Choroid plexus epithelial cell (primary cell): ENCODE measurements at regions not wholly inside any gene's neighbourhood (a gene's known extent, or its start where the extent isn't known, plus 50 kb on each side); places are given as distances from the start of the nearest gene placed in this dataset.
"Not testable (repeated sequence)": the region's sequence is repeated elsewhere in the genome, so short reads cannot be mapped to it uniquely, and the experiment has no call there.

Experiments used
- DNase-seq: peaks from one replicate; pipeline ENCODE4 v3.0.0-alpha.2; 2010; ENCODE audit warnings: low read depth
- H3K4me3 ChIP-seq: 2 replicates; pipeline ENCODE4 v1.5.1; 2011; ENCODE audit warnings: low read depth, mild to moderate bottlenecking, control low read depth, low read length, moderate library complexity
- CTCF ChIP-seq: conservative IDR thresholded peaks from 2 replicates; pipeline ENCODE4 v1.5.1; 2011; ENCODE audit warnings: low read depth, mild to moderate bottlenecking, control low read depth, inconsistent platforms, low read length, moderate library complexity

GRCh38 chr18:44342162-44342561 is 338.5 kb upstream of the SETBP1 start:
- H3K4me3 ChIP-seq: no peak overlapping the region
- no peak for TF ChIP-seq CTCF
- DNase-seq: no peak

- no peak for DNase-seq
- no peak for TF ChIP-seq CTCF
- no peak overlapping the region for H3K4me3 ChIP-seq
Observed at GRCh38 chr18:44342946-44343345, 337.7 kb upstream of the SETBP1 start.

GRCh38 chr18:44343570-44343969 is 337.1 kb upstream of the SETBP1 start:
- TF ChIP-seq CTCF: no peak
- H3K4me3 ChIP-seq: no peak overlapping the region
- no peak for DNase-seq

- TF ChIP-seq CTCF: no peak
- no peak overlapping the region for H3K4me3 ChIP-seq
- no peak for DNase-seq
Observed at GRCh38 chr18:44356566-44357157, 324.0 kb upstream of the SETBP1 start.

- H3K4me3 ChIP-seq: no peak overlapping the region
- no peak for DNase-seq
- TF ChIP-seq CTCF: no peak
Observed at GRCh38 chr18:44358402-44358801, 322.3 kb upstream of the SETBP1 start.

- not testable (repeated sequence) for DNase-seq, H3K4me3 ChIP-seq
Observed at GRCh38 chr18:44359741-44360140, 320.9 kb upstream of the SETBP1 start.

GRCh38 chr18:44362213-44362612 is 318.5 kb upstream of the SETBP1 start:
- DNase-seq, H3K4me3 ChIP-seq: not testable (repeated sequence)

- no peak for DNase-seq
- TF ChIP-seq CTCF: no peak
- H3K4me3 ChIP-seq: no peak overlapping the region
Observed at GRCh38 chr18:44370861-44371260, 309.8 kb upstream of the SETBP1 start.
